HG03457 (cell line): ENCODE measurements at regions not wholly inside any gene's neighbourhood (a gene's known extent, or its start where the extent isn't known, plus 50 kb on each side); places are given as distances from the start of the nearest gene placed in this dataset.

Source experiments
- ATAC-seq: cut with Tn5 transposase; IDR thresholded peaks from one replicate; pipeline ENCODE4 v1.9.1; 2021; ENCODE audit warnings: moderate number of reproducible peaks; ENCODE audit not compliant: unreplicated experiment

GRCh38 chrX:6701085-6701484 lies 166.2 kb upstream of the VCX3A start:
- ATAC-seq = no peak

- no peak for ATAC-seq
Measured at GRCh38 chrX:6695717-6696116, 160.8 kb upstream of the VCX3A start.

GRCh38 chrX:6694977-6695376 lies 160.1 kb upstream of the VCX3A start:
- no peak for ATAC-seq

GRCh38 chrX:6694221-6694620 lies 159.3 kb upstream of the VCX3A start:
- no peak for ATAC-seq

- ATAC-seq = no peak
Measured at GRCh38 chrX:6693051-6693450, 158.1 kb upstream of the VCX3A start.

GRCh38 chrX:6685489-6685888 lies 150.6 kb upstream of the VCX3A start:
- ATAC-seq = no peak

GRCh38 chrX:6683353-6683752 lies 148.4 kb upstream of the VCX3A start:
- no peak for ATAC-seq

- ATAC-seq = no peak
Measured at GRCh38 chrX:6681521-6682145, 146.7 kb upstream of the VCX3A start.

GRCh38 chrX:6679988-6680387 lies 145.1 kb upstream of the VCX3A start:
- no peak for ATAC-seq

- no peak for ATAC-seq
Measured at GRCh38 chrX:6679550-6679949, 144.6 kb upstream of the VCX3A start.

GRCh38 chrX:6678313-6678712 lies 143.4 kb upstream of the VCX3A start:
- ATAC-seq = no peak

- ATAC-seq = no peak
Measured at GRCh38 chrX:6674734-6675133, 139.8 kb upstream of the VCX3A start.

GRCh38 chrX:6667048-6667768 lies 132.3 kb upstream of the VCX3A start:
- ATAC-seq = no peak

- no peak for ATAC-seq
Measured at GRCh38 chrX:6666624-6667023, 131.7 kb upstream of the VCX3A start.

GRCh38 chrX:6661736-6662135 lies 126.8 kb upstream of the VCX3A start:
- ATAC-seq = no peak

- ATAC-seq = no peak
Measured at GRCh38 chrX:6660567-6661264, 125.8 kb upstream of the VCX3A start.

GRCh38 chrX:6645216-6645615 lies 110.3 kb upstream of the VCX3A start:
- ATAC-seq = no peak

GRCh38 chrX:6644411-6644810 lies 109.5 kb upstream of the VCX3A start:
- ATAC-seq = no peak

- no peak for ATAC-seq
Measured at GRCh38 chrX:6640727-6641126, 105.8 kb upstream of the VCX3A start.

GRCh38 chrX:6614506-6614905 lies 79.6 kb upstream of the VCX3A start:
- no peak for ATAC-seq

- no peak for ATAC-seq
Measured at GRCh38 chrX:6599230-6599860, 64.4 kb upstream of the VCX3A start.
